ENCODE measurements at regions not wholly inside any gene's neighbourhood (a gene's known extent, or its start where the extent isn't known, plus 50 kb on each side); places are given as distances from the start of the nearest gene placed in this dataset.

- TF ChIP-seq ZNF384 (IDR thresholded peaks at IDR 0.05) (no peak), FOXM1 (IDR thresholded peaks at IDR 0.05; ENCODE audit: borderline replicate concordance) (no peak), FOXK2 (IDR thresholded peaks at IDR 0.05) (no peak), L3MBTL2 (conservative IDR thresholded peaks at IDR 0.05) (no peak), TARDBP (IDR thresholded peaks at IDR 0.05) (no peak)
- TF ChIP-seq, protein P1, sequence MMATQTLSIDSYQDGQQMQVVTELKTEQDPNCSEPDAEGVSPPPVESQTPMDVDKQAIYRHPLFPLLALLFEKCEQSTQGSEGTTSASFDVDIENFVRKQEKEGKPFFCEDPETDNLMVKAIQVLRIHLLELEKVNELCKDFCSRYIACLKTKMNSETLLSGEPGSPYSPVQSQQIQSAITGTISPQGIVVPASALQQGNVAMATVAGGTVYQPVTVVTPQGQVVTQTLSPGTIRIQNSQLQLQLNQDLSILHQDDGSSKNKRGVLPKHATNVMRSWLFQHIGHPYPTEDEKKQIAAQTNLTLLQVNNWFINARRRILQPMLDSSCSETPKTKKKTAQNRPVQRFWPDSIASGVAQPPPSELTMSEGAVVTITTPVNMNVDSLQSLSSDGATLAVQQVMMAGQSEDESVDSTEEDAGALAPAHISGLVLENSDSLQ (IDR thresholded peaks at IDR 0.05): no peak
Observed at GRCh38 chr5:25552871-25553481, 908.2 kb upstream of the CDH10 start.
